HG02610 (cell line): ENCODE measurements at regions not wholly inside any gene's neighbourhood (a gene's known extent, or its start where the extent isn't known, plus 50 kb on each side); places are given as distances from the start of the nearest gene placed in this dataset.
"Not testable (repeated sequence)": the region's sequence is repeated elsewhere in the genome, so short reads cannot be mapped to it uniquely, and the experiment has no call there.

Experiments
- ATAC-seq: cut with Tn5 transposase; IDR thresholded peaks from one replicate; pipeline ENCODE4 v1.9.1; 2021; ENCODE audit warnings: mild to moderate bottlenecking, moderate library complexity; ENCODE audit not compliant: unreplicated experiment

GRCh38 chr11:129695571-129696308, 119.9 kb upstream of the TMEM45B start:
- ATAC-seq = peak; percentile 75

- ATAC-seq = no peak
Observed at GRCh38 chr11:129696309-129696989, 119.2 kb upstream of the TMEM45B start.

GRCh38 chr11:129698212-129698611, 117.4 kb upstream of the TMEM45B start:
- ATAC-seq = no peak

GRCh38 chr11:129699711-129700304, 115.8 kb upstream of the TMEM45B start:
- no peak for ATAC-seq

GRCh38 chr11:129700701-129701100, 114.9 kb upstream of the TMEM45B start:
- no peak for ATAC-seq

GRCh38 chr11:129701706-129702105, 113.9 kb upstream of the TMEM45B start:
- ATAC-seq = no peak

- ATAC-seq = no peak
Observed at GRCh38 chr11:129702410-129703398, 112.9 kb upstream of the TMEM45B start.

- no peak for ATAC-seq
Observed at GRCh38 chr11:129703846-129704245, 111.8 kb upstream of the TMEM45B start.

GRCh38 chr11:129704831-129705230, 110.8 kb upstream of the TMEM45B start:
- ATAC-seq = no peak

- no peak for ATAC-seq
Observed at GRCh38 chr11:129705341-129705740, 110.3 kb upstream of the TMEM45B start.

GRCh38 chr11:129705933-129706332, 109.7 kb upstream of the TMEM45B start:
- no peak for ATAC-seq

- ATAC-seq = no peak
Observed at GRCh38 chr11:129709801-129710398, 105.7 kb upstream of the TMEM45B start.

- no peak for ATAC-seq
Observed at GRCh38 chr11:129710423-129710822, 105.2 kb upstream of the TMEM45B start.

- ATAC-seq = no peak
Observed at GRCh38 chr11:129711760-129712159, 103.9 kb upstream of the TMEM45B start.

- ATAC-seq = not testable (repeated sequence)
Observed at GRCh38 chr11:129712486-129713240, 103.0 kb upstream of the TMEM45B start.

GRCh38 chr11:129719037-129719436, 96.6 kb upstream of the TMEM45B start:
- ATAC-seq = no peak

GRCh38 chr11:129720156-129720555, 95.5 kb upstream of the TMEM45B start:
- no peak for ATAC-seq

- ATAC-seq = no peak
Observed at GRCh38 chr11:129720994-129721393, 94.7 kb upstream of the TMEM45B start.

- ATAC-seq = no peak
Observed at GRCh38 chr11:129721685-129722084, 94.0 kb upstream of the TMEM45B start.

GRCh38 chr11:129722529-129722928, 93.1 kb upstream of the TMEM45B start:
- ATAC-seq = no peak
